Adrenal gland (tissue), 9 donors: ENCODE measurements at regions not wholly inside any gene's neighbourhood (a gene's known extent, or its start where the extent isn't known, plus 50 kb on each side); places are given as distances from the start of the nearest gene placed in this dataset.

Experiments used
- DNase-seq, 7 donors: peaks; one replicate each; pipeline ENCODE4 v3.0.0-alpha.2; 2019 to 2020
- H3K27ac ChIP-seq, 5 donors: fragments of 200-600 bp; sonication (generic) in 4 of 5; 1 replicate in 3 of 5; 2 replicates in 2 of 5; pipeline versions ENCODE4 v1.5.1 to v1.8.0; 2016 to 2020; ENCODE audit warnings: mild to moderate bottlenecking in 1 of 5
- H3K27me3 ChIP-seq: fragments of 200-600 bp; 2 replicates; pipeline ENCODE4 v1.8.0; 2021
- H3K36me3 ChIP-seq, 2 donors: fragments of 200-600 bp; replicated peaks in 1 of 2; 1 replicate in 1 of 2; 2 replicates in 1 of 2; pipeline versions ENCODE4 v1.5.1 to v1.8.0; 2018 to 2022
- H3K4me1 ChIP-seq, 2 donors: fragments of 200-600 bp; replicated peaks in 1 of 2; 1 replicate in 1 of 2; 2 replicates in 1 of 2; pipeline versions ENCODE4 v1.5.1 to v1.8.0; 2018 to 2021
- H3K4me3 ChIP-seq, 4 donors: fragments of 200-600 bp; sonication (generic) in 3 of 4; one replicate each; pipeline ENCODE4 v1.5.1; 2016 to 2018
- H3K9me3 ChIP-seq, 3 donors: fragments of 200-600 bp; sonication (generic) in 1 of 3; replicated peaks in 1 of 3; 1 replicate in 2 of 3; 2 replicates in 1 of 3; pipeline versions ENCODE4 v1.5.1 to v1.8.0; 2016 to 2021
- CTCF ChIP-seq, 6 experiments: fragments of 450-650 bp in 4 of 6; fragments of 200-600 bp in 2 of 6; sonication (generic) in 1 of 6; IDR thresholded peaks; 1 replicate in 5 of 6; 2 replicates in 1 of 6; pipeline versions ENCODE4 v1.5.1 to v1.8.0; 2016 to 2021; ENCODE audit warnings: antibody characterized with exemption in 6 of 6, mild to moderate bottlenecking in 2 of 6, moderate library complexity in 1 of 6
- POLR2A ChIP-seq, 2 donors: fragments of 450-650 bp; IDR thresholded peaks; one replicate each; pipeline ENCODE4 v1.6.1; 2017; ENCODE audit warnings: antibody characterized with exemption in 2 of 2, mild to moderate bottlenecking in 2 of 2, moderate library complexity in 1 of 2
- WGBS, 4 donors: extraction: QIAGEN DNeasy Blood & Tissue Kit in 2 of 4; methylation state at CpG; one replicate each; pipeline versions ENCODE4 v1.1.5 to v1.1.7; 2013 to 2017; 5-methylcytosine and 5-hydroxymethylcytosine counted together
- intact Hi-C, 2 donors: fragments of 100-400 bp; cut with DNase I; formaldehyde crosslinking; loops; one replicate each; pipeline versions ENCODE4 v1.14.1 to v1.15.0; 2022 to 2023
- donor health status: healthy with polysubstance abuse.
- donor health status: Bipolar disorder and iron deficiency.
- donor health status: DM: yes; HTN: yes; CAD: no.
- donor health status: DM: no; HTN: no; CAD: no.
- donor health status: DM: no; HTN: no; CAD: no.

- intact Hi-C loops: no loop called here
- Histone ChIP-seq H3K27me3 (no peaks in the 10 kb centered on the region), H3K27ac (no peak overlapping the region), H3K36me3 (no peaks in the 10 kb centered on the region), H3K4me1 (no peaks in the 10 kb centered on the region), H3K9me3 (no peaks in the 10 kb centered on the region), H3K4me3 (no peak overlapping the region)
- TF ChIP-seq CTCF (IDR thresholded peaks at IDR 0.05): no peak
- TF ChIP-seq POLR2A (IDR thresholded peaks at IDR 0.05): no peak
- no peak for DNase-seq
- WGBS, 4 donors: 84 to 96% (median 92%) methylated on average over 2 of the region's 2 CpGs
These were observed 157.7 kb upstream of the COL1A2 start for GRCh38 chr7:94236960-94237359.

DNA sequence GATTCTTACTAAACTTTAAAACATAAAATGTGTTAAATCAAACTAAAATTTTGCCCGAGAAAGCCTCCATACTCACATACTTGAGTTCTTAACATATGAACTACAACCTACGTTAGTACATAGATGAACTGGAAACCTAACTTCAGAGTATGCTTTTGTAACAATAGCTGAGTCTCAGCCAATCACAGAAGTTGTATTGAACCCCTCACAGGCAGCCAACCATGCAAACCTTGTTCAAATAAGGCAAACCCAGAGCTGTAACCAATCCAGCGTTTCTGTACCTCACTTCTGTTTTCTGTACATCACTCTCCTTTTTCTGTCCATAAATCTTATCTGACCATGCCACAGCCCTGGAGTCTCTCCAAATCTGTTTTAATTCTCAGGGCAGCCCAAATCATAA is 157.3 kb upstream of the COL1A2 start:
- intact Hi-C loops: no loop called here
- H3K4me1 ChIP-seq: no peaks in the 10 kb centered on the region
- H3K4me3 ChIP-seq: no peak overlapping the region
- H3K9me3 ChIP-seq: no peaks in the 10 kb centered on the region
- no peaks in the 10 kb centered on the region for H3K36me3 ChIP-seq
- no peaks in the 10 kb centered on the region for H3K27me3 ChIP-seq
- H3K27ac ChIP-seq: no peak overlapping the region
- TF ChIP-seq POLR2A (IDR thresholded peaks at IDR 0.05) (no peak), CTCF (IDR thresholded peaks at IDR 0.05) (no peak)
- DNase-seq: no peak
- WGBS, 4 donors: 66 to 78% (median 70%) methylated on average over 3 of the region's 3 CpGs

- no peak overlapping the region for H3K4me3 ChIP-seq
- H3K27ac ChIP-seq: no peak overlapping the region
- no peaks in the 10 kb centered on the region for H3K27me3 ChIP-seq
- intact Hi-C loops: no loop called here
- no peak for DNase-seq
- TF ChIP-seq CTCF (IDR thresholded peaks at IDR 0.05) (no peak), POLR2A (IDR thresholded peaks at IDR 0.05) (no peak)
- no peaks in the 10 kb centered on the region for H3K9me3 ChIP-seq
- H3K4me1 ChIP-seq: no peaks in the 10 kb centered on the region
- no peaks in the 10 kb centered on the region for H3K36me3 ChIP-seq
- 54 to 74% (median 68%) methylated on average over 4 of the region's 4 CpGs for WGBS, 4 donors
These were observed 154.9 kb upstream of the COL1A2 start for GRCh38 chr7:94239661-94240234.

DNA sequence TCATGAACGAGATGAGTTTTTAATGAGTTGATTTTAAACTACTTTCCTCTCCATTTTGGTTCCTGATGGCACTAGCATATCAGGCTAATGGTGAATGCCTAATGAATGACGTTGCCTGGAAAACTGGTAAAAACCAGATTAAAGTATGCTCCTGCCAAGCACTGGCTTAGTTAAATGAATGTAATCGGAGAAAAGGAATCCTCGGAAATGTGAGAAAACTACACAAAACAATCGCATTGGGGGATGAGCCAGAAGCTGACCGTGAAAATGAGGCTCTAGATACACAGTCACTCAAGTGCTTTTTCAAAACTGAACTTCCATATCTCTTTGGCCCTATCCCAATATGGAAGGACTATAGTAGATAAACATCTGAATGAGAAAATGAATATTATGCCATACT is 153.8 kb upstream of the COL1A2 start:
- DNase-seq: no peak
- Histone ChIP-seq H3K27ac (no peak overlapping the region), H3K36me3 (no peaks in the 10 kb centered on the region), H3K4me1 (no peaks in the 10 kb centered on the region), H3K4me3 (no peak overlapping the region), H3K9me3 (no peaks in the 10 kb centered on the region), H3K27me3 (no peaks in the 10 kb centered on the region)
- intact Hi-C loops: no loop called here
- TF ChIP-seq CTCF (IDR thresholded peaks at IDR 0.05) (no peak), POLR2A (IDR thresholded peaks at IDR 0.05) (no peak)
- 83 to 91% (median 89%) methylated on average over 6 of the region's 6 CpGs for WGBS, 4 donors
